Retinal pigment epithelial cell (primary cell): ENCODE measurements at regions not wholly inside any gene's neighbourhood (a gene's known extent, or its start where the extent isn't known, plus 50 kb on each side); places are given as distances from the start of the nearest gene placed in this dataset.

Experiments used
- DNase-seq: peaks from one replicate; pipeline ENCODE4 v3.0.0-alpha.2; 2010; ENCODE audit warnings: low read depth
- H3K4me3 ChIP-seq: 2 replicates; pipeline ENCODE4 v1.5.1; 2011; ENCODE audit warnings: mild to moderate bottlenecking, low read length, control low read depth, moderate library complexity
- CTCF ChIP-seq: conservative IDR thresholded peaks from 2 replicates; pipeline ENCODE4 v1.5.1; 2011; ENCODE audit warnings: low read depth, low read length, control low read depth, inconsistent platforms

DNA sequence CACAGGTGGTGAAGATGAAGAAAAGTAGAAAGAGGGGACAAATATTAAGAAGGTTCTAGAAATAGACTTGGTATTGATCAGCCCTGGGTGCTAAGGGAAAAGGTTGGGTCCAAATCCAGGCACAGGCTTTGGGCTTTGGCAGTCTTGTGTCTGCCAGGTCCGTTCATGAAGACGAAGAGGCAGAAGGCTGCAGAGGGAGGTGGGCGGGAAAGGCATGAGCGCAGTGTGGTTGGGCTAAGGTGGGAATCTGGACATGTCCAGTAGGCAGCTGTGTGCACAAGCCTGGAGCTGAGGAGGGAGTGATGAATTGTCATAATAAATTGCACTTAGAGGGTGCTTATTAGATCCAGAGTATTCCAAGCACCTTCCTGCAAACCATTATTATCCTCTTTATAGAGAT lies 105.7 kb upstream of the TEX51 start:
- DNase-seq, result no peak
- no peak overlapping the region for H3K4me3 ChIP-seq
- TF ChIP-seq CTCF, result no peak

- no peak overlapping the region for H3K4me3 ChIP-seq
- no peak for DNase-seq
- TF ChIP-seq CTCF, result no peak
Measured at GRCh38 chr2:126793885-126794613, 104.6 kb upstream of the TEX51 start.

GRCh38 chr2:126795656-126796055 lies 103.0 kb upstream of the TEX51 start:
- no peak overlapping the region for H3K4me3 ChIP-seq

DNA sequence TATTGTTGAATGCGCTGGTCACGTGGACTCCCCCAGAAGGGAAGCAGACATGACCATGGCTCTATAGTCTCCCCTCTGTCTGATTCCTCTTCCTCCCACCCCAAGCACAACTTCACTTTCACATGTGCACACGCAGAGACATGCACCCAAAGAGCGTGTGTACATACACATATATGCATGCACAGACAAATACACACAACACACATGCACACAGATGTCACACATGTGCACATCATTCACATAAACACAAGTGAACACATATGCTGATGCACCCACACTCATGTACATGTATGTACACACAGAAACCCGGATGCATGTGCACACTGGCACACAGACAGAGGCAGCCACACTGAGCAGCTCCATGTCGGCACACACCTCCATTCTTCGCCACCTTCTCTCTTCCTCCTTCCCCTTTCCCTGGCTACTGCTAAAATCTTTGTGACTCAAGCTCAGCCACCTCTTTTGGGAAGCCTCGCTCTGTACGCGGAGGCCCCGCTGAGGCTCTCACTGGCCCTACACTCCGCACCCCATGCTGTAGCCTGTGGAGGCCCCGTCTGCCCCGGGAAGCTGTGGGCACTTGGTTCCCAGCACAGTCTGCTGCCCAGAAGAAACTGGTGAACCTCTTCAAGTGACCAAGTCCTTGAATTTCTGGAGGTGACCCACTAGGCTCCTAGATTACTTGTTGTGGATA lies 101.6 kb upstream of the TEX51 start:
- TF ChIP-seq CTCF, result no peak
- DNase-seq, result no peak
- no peak overlapping the region for H3K4me3 ChIP-seq

More at GRCh38 chr2:126795656-126796055, 103.0 kb upstream of the TEX51 start:
- TF ChIP-seq CTCF, result no peak
- no peak for DNase-seq

DNA sequence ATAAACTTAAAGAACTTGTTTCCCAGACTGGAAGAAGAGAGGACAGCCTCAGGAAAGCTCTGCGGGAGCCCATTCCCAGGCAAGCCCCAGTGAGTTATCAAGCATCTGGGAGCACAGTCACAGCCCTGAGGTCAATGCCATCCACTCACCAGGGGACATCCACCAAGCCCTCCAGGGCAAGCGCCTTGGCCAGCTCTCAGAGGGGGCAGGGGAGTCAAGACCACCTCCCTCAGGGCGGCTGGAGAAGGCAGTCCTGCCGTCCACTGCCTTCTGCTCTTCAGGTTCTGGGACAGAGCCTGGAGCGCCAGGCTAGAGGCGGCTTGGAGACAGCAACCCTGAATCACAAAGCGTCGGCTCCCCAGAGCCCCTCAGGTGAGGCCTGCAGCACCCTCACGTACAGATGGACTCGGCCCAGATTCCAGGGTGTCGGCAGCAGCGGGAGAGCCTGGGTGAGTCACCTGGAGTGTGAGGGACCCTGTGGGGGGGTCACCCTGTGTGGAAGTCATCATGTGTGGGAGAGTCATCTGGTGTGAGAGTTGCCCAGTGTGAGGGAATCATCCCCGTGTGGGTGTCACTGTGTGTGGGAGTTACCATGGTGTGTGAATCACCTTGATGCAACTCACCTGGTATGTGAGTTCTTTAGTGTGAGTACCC lies 100.9 kb upstream of the TEX51 start:
- no peak for DNase-seq
- no peak for TF ChIP-seq CTCF
- no peak overlapping the region for H3K4me3 ChIP-seq

DNA sequence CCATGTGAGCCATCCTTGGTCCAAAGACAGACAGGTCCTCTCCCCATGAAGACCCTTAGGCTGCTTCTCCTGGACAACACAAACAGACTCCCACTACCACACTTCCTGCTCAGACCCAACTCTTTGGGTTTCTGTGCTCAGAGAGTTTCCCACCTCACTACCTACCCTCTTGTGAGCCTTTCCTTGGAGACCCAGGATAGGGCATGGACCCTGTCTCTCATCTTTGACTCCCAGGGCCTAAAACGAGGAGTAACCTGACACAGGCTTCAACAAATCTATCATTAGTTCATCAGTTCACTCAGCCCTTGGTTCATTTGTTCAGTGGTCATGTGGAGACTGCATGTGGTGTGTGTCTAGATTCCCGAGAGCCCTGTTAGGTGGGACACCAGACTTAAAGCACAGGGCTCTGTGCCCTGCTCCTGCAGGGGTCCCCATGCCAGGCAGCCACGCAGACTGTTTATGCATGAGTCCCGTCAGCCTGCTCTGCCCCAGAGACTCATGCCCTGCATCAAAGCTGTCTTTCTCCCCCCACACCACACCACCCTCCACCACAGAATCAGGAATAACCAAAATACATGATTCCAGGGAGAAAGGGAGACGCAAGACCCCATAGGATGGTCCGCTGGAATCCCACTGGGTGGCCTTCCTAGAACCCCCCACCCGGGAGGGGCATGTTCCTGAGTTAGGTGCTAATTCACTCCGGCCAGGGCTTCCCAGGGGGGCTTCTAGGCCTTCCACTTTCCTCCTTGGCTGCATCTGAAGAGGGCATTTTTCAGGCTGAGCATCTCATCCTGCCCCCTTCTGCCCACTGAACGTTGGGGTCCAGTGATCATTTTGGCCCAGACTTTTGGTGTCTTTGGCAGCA lies 100.2 kb upstream of the TEX51 start:
- DNase-seq, result no peak
- TF ChIP-seq CTCF, result no peak
- H3K4me3 ChIP-seq, result no peak overlapping the region
